HepG2 (cell line): ENCODE measurements at regions not wholly inside any gene's neighbourhood (a gene's known extent, or its start where the extent isn't known, plus 50 kb on each side); places are given as distances from the start of the nearest gene placed in this dataset.

Experiments used
- ATAC-seq: fragments of 200-7000 bp; cut with Tn5 transposase; 3 replicates; pipeline ENCODE4 v1.9.1; 2020; ENCODE audit warnings: mild to moderate bottlenecking, moderate library complexity
- BruUV-seq: library from RNA; stranded (reverse); fragments of 400-500 nt; replicated peaks from 2 replicates; lab custom pipeline; 2021; lab: Mats Ljungman, UMichigan
- CTCF ChIA-PET: fragments of 300-600 bp; formaldehyde crosslinking; extraction: SDS; loops from one replicate; lab custom pipeline; 2021; ENCODE audit warnings: low total read pairs, inconsistent platforms, low intra/inter-chr PET ratio; lab: Yijun Ruan, JAX
- POLR2A ChIA-PET: fragments of 350-600 bp; sonication (Branson Sonifier 250); formaldehyde crosslinking; loops from one replicate; lab custom pipeline; 2020; ENCODE audit warnings: antibody characterized with exemption, inconsistent platforms; lab: Yijun Ruan, JAX
- DNase-seq: peaks from one replicate; pipeline ENCODE4 v3.0.0-alpha.2; 2015; ENCODE audit warnings: low spot score
- FAIRE-seq: peaks from 3 replicates; lab custom pipeline; 2011; peaks lifted over from hg19 to GRCh38; lab: Jason Lieb, UNC
- H2AFZ ChIP-seq: one replicate; pipeline ENCODE4 v1.6.1; 2011; ENCODE audit warnings: low read length, inconsistent platforms
- H3K27ac ChIP-seq: fragments of 300-600 bp; 3 replicates; pipeline ENCODE4 v1.8.0; 2011; ENCODE audit warnings: mixed run types, mild to moderate bottlenecking, mixed read lengths, low read length, inconsistent platforms; ENCODE audit not compliant: insufficient read depth; ENCODE audit errors: extremely low read length
- H3K27me3 ChIP-seq, 2 experiments: fragments of 200-600 bp in 1 of 2; 2 replicates in 1 of 2; 3 replicates in 1 of 2; pipeline versions ENCODE4 v1.6.0 to v1.8.0; 2011; ENCODE audit warnings: low read length in 2 of 2, mild to moderate bottlenecking in 2 of 2, moderate library complexity in 2 of 2, inconsistent platforms in 1 of 2; ENCODE audit not compliant: insufficient read depth in 2 of 2, control insufficient read depth in 1 of 2
- H3K36me3 ChIP-seq, 2 experiments: fragments of 200-600 bp in 1 of 2; replicated peaks in 1 of 2; 2 replicates in 1 of 2; 3 replicates in 1 of 2; pipeline versions ENCODE4 v1.5.1 to v1.8.0; 2011; ENCODE audit warnings: low read length in 2 of 2, inconsistent platforms in 1 of 2; ENCODE audit not compliant: insufficient read depth in 2 of 2, control insufficient read depth in 1 of 2
- H3K4me1 ChIP-seq: 2 replicates; pipeline ENCODE4 v1.5.1; 2012; ENCODE audit warnings: low read length, inconsistent platforms; ENCODE audit not compliant: insufficient read depth
- H3K4me2 ChIP-seq: 2 replicates; pipeline ENCODE4 v1.6.0; 2011; ENCODE audit warnings: low read depth, low read length, inconsistent platforms
- H3K4me3 ChIP-seq, 3 experiments: fragments of 200-600 bp in 1 of 3; sonication (generic), shearing (Covaris generic) in 1 of 3; replicated peaks in 1 of 3; 2 replicates each; pipeline ENCODE4 v1.5.1; 2011 to 2016; ENCODE audit warnings: low read length in 3 of 3, inconsistent platforms in 2 of 3, low read depth in 2 of 3, mild to moderate bottlenecking in 2 of 3, control low read depth in 1 of 3, mixed read lengths in 1 of 3; ENCODE audit not compliant: insufficient read depth in 1 of 3
- H3K79me2 ChIP-seq: one replicate; pipeline ENCODE4 v1.6.1; 2011; ENCODE audit warnings: low read length, inconsistent platforms; ENCODE audit not compliant: insufficient read depth
- H3K9ac ChIP-seq: 2 replicates; pipeline ENCODE4 v1.6.0; 2011; ENCODE audit warnings: mild to moderate bottlenecking, low read depth, low read length, inconsistent platforms; ENCODE audit not compliant: insufficient read depth
- H3K9me3 ChIP-seq: 2 replicates; pipeline ENCODE4 v1.5.1; 2012; ENCODE audit warnings: mild to moderate bottlenecking, low read length
- H4K20me1 ChIP-seq: 2 replicates; pipeline ENCODE4 v1.6.0; 2011; ENCODE audit warnings: inconsistent platforms, mild to moderate bottlenecking, low read length, moderate library complexity; ENCODE audit not compliant: insufficient read depth
- KDM6A ChIP-seq: IDR thresholded peaks from 2 replicates; pipeline ENCODE4 v1.6.1; 2016; ENCODE audit warnings: low read depth
- MATR3 ChIP-seq: sonication (generic); formaldehyde crosslinking; IDR thresholded peaks from 2 replicates; pipeline ENCODE4 v1.4.0; 2020; ENCODE audit warnings: missing genetic modification reagents
- SALL1 ChIP-seq: sonication (generic); formaldehyde crosslinking; IDR thresholded peaks from 2 replicates; pipeline ENCODE4 v1.8.0; 2022; ENCODE audit warnings: mild to moderate bottlenecking, missing genetic modification reagents
- SKI ChIP-seq: fragments of 450-650 bp; IDR thresholded peaks from one replicate; pipeline ENCODE4 v1.6.1; 2018; ENCODE audit warnings: mild to moderate bottlenecking; ENCODE audit not compliant: partially characterized antibody
- ZNF235 ChIP-seq: sonication (generic); formaldehyde crosslinking; IDR thresholded peaks from 2 replicates; pipeline ENCODE4 v1.8.1; 2023; ENCODE audit warnings: mild to moderate bottlenecking, missing genetic modification reagents, borderline replicate concordance
- ZNF256 ChIP-seq: sonication (generic); formaldehyde crosslinking; conservative IDR thresholded peaks from 2 replicates; pipeline ENCODE4 v1.4.0; 2020; ENCODE audit warnings: missing genetic modification reagents
- ZNF282 ChIP-seq: fragments of 450-650 bp; IDR thresholded peaks from 2 replicates; pipeline ENCODE4 v1.6.1; 2018; ENCODE audit not compliant: partially characterized antibody
- ZNF577 ChIP-seq: sonication (generic); formaldehyde crosslinking; IDR thresholded peaks from 2 replicates; pipeline ENCODE4 v1.4.0; 2020; ENCODE audit warnings: mild to moderate bottlenecking, low read depth, missing genetic modification reagents, borderline replicate concordance
- ZNF704 ChIP-seq: sonication (generic); formaldehyde crosslinking; IDR thresholded peaks from 2 replicates; pipeline ENCODE4 v1.8.1; 2023; ENCODE audit warnings: mild to moderate bottlenecking, inconsistent platforms, moderate library complexity, missing genetic modification reagents, borderline replicate concordance
- WGBS: methylation state at CpG from one replicate; pipeline ENCODE4 v1.1.6; 2017; ENCODE audit warnings: low lambda C conversion rate; 5-methylcytosine and 5-hydroxymethylcytosine counted together
- in situ Hi-C: cut with HindIII; loops from 2 replicates; pipeline ENCODE4 v1.10.0; 2017; ENCODE audit warnings: low pct_unique_long_range_greater_than_20kb; ENCODE audit not compliant: extremely low pct_ligation_motif_present
- intact Hi-C: fragments of 100-400 bp; cut with micrococcal nuclease; formaldehyde crosslinking; loops from one replicate; pipeline ENCODE4 v1.10.0; 2022; ENCODE audit not compliant: unreplicated experiment

DNA sequence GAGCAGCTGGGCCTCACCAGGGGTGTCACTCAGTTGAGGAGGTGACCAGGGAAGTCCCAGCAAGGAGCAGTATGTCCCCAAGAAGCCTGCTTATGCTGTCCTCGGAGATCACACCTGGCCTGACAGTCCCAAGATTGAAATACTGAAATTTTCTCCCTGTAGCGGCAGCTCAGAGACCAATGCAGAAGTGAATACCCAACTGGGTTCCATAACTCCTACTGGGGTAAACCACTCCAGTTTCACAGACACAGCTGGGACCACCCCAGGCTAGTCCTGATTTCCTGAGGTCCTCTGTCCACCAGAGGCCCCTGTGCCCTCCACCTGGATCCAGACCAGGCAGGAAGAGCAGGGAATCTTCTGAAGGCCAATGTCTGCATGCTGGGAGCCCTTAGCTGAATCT lies 298.1 kb downstream of the ZEB1 start:
- H3K27ac ChIP-seq: no peak overlapping the region
- ATAC-seq (no peak), FAIRE-seq (no peak), DNase-seq (no peak)
- no peaks in the 10 kb centered on the region for H3K9me3 ChIP-seq
- no peak overlapping the region for H3K4me2 ChIP-seq
- no peaks in the 10 kb centered on the region for H3K36me3 ChIP-seq
- POLR2A ChIA-PET: no interaction called here
- 100% methylated on average over 1 of the region's 2 CpGs for WGBS
- intact Hi-C loops (no loop called here), in situ Hi-C loops (no loop called here)
- no peaks in the 10 kb centered on the region for H4K20me1 ChIP-seq
- H3K4me1 ChIP-seq: 0 out of 2 replicates have a peak, but pooled peaks cover 7% of the 10 kb centered on the region
- CTCF ChIA-PET: no interaction called here
- H3K9ac ChIP-seq: no peak overlapping the region
- H3K79me2 ChIP-seq: no peaks in the 10 kb centered on the region
- no peak overlapping the region for H3K4me3 ChIP-seq
- H3K27me3 ChIP-seq: no peaks in the 10 kb centered on the region; a peak in 2 of 5 replicates
- TF ChIP-seq ZNF235: no peak
- no peak for TF ChIP-seq SKI
- no peak for TF ChIP-seq KDM6A (CRISPR knock-in tag)
- no peak for TF ChIP-seq ZNF704
- TF ChIP-seq ZNF282: no peak
- TF ChIP-seq MATR3 (CRISPR knock-in tag): no peak
- no TSS peak for BruUV-seq
- H2AFZ ChIP-seq: no peak overlapping the region

DNA sequence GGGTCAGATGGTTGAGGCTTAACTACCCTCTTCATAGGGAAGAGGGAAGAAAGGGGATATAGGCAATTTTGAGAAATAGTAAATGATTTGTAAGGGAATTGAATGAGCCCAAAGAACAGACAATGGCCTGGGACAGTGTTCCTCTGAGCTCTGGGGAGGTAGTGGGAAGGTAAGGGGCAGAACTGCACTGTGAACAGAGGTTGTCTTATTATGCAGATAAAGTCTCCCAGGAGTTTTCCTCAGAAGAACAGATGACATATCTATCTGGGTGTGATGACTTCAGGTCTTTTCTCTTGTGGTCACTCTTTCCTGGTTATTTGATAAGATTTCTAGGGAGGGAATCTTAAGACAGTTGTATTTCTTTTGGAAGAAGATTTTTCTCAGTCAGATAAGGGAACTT lies 296.1 kb downstream of the ZEB1 start:
- no TSS peak for BruUV-seq
- POLR2A ChIA-PET: no interaction called here
- no peaks in the 10 kb centered on the region for H3K79me2 ChIP-seq
- no peaks in the 10 kb centered on the region for H3K4me1 ChIP-seq
- H4K20me1 ChIP-seq: no peaks in the 10 kb centered on the region
- DNase-seq: no peak
- no peak overlapping the region for H2AFZ ChIP-seq
- no peak overlapping the region for H3K27ac ChIP-seq
- no peak overlapping the region for H3K9ac ChIP-seq
- in situ Hi-C loops: no loop called here
- FAIRE-seq: no peak
- no peaks in the 10 kb centered on the region for H3K36me3 ChIP-seq
- TF ChIP-seq SALL1 (CRISPR knock-in tag) (no peak), ZNF577 (CRISPR knock-in tag) (no peak), ZNF256 (CRISPR knock-in tag) (no peak)
- intact Hi-C loops: no loop called here
- peaks cover 0 to 6% of the 10 kb centered on the region in 2 experiments; a peak in 2 of 5 replicates for H3K27me3 ChIP-seq
- H3K4me2 ChIP-seq: no peak overlapping the region
- CTCF ChIA-PET: no interaction called here
- H3K4me3 ChIP-seq: no peak overlapping the region
- ATAC-seq: no peak
- no peaks in the 10 kb centered on the region for H3K9me3 ChIP-seq
